Daoy (cell line): ENCODE measurements at regions not wholly inside any gene's neighbourhood (a gene's known extent, or its start where the extent isn't known, plus 50 kb on each side); places are given as distances from the start of the nearest gene placed in this dataset.
"Not testable (repeated sequence)": the region's sequence is repeated elsewhere in the genome, so short reads cannot be mapped to it uniquely, and the experiment has no call there.

Experiments used
- DNase-seq: peaks from one replicate; pipeline ENCODE4 v3.0.0-alpha.2; 2015; ENCODE audit warnings: low read depth

DNA sequence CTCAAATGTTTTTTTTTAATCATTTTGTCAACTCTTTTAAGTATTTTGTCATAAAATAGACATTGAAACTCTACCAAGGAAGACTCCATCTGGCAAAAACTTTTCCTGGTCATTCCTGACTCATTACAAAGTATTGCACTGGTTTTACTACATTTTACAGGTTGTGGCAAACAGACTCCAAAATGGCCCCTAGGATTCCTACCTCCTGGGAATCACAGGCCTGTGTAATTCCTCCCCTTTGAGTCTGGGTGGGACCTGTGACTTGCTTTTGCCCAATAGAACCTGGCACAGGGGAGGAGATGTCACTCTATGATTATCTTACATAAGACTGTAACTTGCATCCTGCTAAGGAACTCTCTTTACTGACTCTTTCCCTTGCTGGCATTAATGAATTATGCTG lies 123.6 kb upstream of the KCNJ6 start:
- DNase-seq: no peak

DNA sequence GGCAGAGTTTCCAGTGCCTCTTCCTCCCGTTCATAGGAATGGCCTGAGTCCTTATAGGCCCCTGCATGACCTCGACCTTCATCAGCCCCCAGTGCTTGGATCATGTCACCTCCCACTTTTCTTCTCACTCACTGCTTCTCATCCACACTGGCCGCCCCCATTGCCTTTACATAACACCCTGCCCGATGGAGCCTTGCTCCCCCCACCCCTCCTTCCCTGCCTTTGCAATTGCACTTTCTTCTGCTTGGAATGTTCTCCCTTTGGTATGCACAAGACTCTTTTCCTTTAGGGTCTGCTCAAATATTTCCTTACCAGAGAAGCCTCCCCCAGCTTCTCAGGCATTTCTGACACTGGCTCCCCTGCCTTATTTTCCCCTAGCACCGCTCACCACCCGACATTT lies 125.2 kb upstream of the KCNJ6 start:
- no peak for DNase-seq

DNA sequence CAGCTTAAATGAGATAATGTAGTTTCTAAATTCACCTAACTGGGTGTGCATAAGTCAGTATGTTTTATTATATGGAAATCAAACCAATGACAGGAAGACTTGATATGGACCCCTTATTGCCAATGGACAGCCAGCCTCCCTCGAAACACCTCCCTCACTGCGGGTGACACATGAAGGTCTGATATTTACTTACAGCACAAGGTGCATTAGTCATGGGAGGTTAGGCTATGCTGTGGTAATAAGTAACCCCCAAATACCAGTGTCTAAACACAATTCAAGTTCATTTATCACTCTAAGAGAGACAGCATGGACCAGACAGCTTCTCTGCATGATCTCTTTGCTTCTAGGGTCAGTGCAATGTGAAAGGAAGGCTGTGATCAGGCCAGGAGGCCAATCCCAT lies 126.0 kb upstream of the KCNJ6 start:
- peak; percentile 40 for DNase-seq

DNA sequence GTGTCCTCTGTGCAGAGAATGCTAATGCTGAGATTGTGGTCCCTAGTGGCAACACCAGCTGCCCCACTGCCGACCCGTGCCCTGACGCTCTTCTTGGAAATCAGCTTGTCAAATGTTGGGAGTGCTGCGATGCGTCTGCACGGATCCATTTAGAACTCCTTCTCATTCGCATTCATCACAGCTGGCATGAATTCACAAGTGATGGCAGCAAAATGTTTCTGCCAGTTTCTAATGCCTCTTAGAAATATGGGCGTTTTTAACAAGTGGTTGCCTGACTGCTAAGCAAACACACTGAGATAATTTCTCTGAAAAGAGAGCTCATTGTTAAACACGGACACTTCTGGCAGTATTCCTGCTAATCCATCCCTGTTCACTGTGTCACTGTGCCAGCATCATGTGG lies 131.9 kb upstream of the KCNJ6 start:
- no peak for DNase-seq

DNA sequence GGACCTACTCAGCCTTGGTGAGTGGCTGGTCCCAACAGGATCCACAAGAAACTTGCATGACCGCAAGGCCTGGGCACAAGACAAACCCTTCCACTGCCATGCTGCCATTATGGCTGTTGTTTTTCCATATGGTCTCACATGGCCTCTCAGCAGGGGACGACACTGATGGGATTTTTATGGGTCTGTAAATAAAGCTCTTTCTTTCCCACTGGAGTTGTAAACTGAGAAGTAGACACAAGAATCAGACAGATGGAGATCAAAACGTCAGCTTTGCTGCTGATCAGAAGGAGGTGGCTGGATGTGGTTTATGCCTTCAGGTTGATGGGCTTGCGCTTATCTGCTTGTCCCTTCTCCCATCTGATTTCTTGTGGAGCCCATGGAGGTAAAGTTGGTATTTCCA lies 138.1 kb upstream of the KCNJ6 start:
- no peak for DNase-seq

DNA sequence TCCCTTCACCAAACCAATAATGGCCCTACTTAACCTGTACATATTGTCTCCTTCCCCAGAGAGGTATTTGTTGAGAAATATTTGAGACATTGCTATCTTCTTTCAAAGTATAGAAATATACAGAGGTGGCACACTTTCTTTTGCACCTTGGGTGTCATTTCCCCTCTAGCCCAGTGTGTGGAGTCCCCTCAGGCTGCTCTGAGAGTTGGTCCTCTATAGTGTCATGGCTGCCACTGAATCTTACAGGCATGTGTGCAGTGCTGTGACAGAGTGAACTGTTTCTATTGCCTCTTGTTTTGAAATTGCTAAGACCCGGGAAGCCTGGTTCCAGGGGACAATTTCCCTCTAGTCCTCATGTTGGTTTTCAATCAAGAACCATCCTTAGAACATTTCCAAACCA lies 140.2 kb upstream of the KCNJ6 start:
- DNase-seq: no peak

DNA sequence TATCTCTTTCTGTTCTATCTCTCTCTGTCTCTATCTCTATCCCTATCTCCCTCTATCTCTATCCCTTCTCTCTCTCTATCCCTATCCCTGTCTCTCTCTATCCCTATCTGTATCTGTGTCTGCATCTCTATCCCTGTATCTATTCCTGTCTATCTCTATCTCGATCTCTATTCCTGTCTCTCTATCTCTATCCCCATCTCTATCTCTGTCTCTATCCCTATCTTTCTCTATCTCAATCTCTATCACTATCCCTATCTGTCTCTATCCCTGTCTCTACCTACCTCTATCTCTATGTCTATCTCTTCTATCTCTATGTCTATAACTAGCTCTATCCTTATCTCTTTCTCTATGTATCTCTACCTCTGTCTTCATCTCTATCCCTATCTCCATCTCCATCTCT lies 141.4 kb upstream of the KCNJ6 start:
- DNase-seq: no peak

DNA sequence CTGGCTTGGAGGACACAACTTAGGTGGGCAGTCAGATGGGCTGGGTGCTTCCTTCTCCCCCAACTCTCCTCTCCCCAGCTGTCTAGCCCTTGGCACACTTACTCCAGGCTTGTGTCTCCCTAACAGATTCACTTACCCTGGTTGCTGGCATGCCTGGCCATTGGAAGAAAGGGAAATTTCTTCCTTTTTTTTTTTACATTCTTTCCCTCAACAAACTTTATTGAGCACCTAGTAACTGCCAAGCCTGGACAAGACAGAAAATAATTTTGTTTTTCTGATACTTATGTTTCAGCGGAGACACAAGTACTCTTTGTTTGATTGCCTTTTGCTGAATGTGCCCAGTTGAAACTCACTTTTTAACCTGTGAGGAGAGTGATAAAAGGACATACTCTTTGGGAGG lies 144.3 kb upstream of the KCNJ6 start:
- no peak for DNase-seq

DNA sequence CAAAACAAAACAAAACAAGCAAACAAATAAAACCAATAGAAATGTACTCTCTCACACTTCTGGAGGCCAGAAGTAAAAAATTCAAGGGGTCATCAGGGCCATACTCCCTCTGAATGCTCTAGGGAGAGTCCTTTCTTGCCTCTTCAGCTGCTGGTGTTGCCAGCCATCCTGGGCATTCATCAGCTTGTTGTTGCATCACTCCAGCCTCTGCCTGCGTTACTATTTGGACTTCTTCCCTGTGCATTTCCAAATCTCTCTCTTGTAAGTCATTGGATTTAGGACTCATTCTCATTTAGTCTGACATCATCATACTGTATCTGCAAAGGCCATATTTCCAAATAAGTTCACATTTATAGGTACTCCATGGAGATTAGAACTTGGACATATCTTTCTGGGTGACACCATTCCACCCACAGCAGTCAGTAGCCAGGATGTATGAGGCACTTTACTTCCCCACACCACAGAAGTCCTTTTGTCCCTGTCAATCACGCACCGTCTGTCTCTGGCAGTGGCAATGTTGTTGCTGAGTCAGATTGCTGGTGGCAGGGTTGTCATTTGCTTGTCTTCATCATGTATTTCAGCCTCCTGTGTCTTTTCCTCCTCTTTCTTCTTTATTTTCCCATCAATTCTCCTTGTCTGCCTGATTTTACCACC lies 151.0 kb upstream of the KCNJ6 start:
- no peak for DNase-seq

DNA sequence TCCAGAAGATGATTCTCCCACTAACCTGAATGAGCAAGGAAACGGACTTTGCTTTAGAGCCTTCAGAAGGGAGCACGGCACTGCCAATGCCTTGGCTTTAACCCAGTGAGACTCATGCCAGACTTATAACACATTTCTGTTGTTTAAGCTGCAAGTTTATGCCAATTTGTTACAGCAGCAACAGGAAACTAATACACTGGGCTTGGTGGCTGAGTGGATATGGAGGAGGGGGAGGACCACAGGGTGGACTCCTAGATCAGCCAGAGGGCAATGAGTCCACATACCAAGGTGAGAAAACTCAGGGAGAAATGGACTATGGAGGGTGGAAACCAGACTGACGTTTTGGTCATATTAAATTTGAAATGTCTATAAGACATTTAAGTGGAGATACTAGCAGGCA lies 156.2 kb upstream of the KCNJ6 start:
- no peak for DNase-seq

DNA sequence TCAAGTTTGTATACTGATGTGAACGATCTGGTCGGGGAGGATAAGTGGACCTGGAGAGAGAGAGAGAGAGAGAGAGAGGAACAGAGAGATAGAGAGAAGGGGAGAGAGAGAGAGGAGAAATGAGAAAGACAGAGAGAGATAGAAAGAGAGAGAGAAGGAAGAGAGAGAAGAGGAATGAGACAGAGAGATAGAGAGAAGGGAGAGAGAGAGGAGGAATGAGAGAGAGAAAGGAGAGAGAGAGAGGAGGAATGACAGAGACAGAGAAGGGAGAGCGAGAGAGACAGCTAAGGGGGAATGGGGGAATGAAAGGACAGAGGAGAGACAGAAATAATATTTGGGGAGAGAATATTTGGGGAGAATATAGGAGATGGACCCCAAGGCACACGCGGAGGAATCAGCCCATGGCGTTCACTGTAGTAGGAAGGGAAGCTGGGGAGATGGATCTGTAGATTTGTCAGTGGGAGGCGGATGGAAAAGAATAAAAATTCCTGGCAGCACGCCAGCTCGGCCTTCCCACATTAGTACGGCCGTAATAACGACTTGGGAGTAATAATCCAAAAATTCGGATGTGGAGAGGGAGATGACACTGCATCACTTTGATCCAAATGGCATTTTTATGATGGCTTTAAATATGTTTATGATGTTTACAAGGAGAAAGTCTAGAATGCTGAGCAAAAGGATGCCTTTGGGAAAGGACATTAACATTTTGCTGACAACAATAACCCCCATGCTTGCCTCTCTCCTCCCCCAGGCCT lies 159.8 kb upstream of the KCNJ6 start:
- no peak for DNase-seq

DNA sequence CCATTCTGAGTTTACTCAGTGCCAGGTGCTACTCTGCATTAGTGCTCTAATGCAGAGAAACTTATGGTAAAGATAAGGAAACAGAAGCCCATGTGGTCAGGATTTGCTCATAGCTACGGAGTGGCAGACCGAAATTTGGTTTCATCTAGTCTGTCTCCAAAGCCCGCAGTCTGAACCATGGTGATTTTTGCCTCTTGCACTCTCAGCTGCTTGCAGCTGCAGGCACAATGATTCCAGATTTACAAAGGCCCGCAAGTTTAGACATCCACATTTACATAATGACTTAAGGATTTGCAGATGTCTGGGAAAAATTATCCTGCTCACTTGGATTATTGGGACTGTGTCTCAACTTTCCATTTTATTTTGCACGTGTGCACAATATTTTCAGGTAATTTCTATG lies 161.3 kb upstream of the KCNJ6 start:
- DNase-seq: no peak

DNA sequence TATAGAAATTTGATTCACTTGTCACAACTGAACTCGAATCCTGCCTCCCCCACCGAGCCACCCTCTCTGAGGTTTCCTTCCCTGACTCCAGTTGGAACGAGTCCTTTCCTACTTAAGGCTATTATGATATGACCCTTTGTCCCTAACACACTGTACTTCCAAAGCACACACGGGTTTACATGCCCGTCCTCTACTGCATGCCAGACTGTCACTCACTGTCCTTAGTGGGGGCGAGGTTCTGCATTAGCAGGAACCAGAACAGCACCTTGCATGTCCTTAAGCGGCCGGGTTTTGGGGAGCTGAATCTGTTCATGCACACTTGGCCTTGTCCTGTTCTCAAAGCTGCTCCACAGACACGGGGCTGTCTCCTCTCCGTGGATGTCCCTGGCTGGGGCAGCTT lies 164.6 kb upstream of the KCNJ6 start:
- no peak for DNase-seq

DNA sequence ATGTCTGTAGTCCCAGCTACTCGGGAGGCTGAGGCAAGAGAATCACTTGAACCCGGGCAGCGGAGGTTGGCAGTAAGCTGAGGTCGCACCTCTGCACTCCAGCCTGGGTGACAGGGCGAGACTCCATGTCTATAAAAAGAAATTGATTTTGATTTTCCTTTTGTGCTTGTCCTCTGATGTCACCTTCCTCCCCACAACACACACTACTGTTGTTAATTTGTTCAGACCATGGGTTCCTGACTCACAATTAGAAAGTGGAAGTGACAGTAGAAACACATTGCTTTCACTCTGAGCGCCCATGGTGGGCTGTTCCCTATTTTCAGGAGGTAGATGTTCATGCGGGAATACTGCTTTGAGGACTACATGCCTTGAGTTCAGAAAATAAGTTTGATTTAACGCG lies 165.5 kb upstream of the KCNJ6 start:
- DNase-seq: no peak

DNA sequence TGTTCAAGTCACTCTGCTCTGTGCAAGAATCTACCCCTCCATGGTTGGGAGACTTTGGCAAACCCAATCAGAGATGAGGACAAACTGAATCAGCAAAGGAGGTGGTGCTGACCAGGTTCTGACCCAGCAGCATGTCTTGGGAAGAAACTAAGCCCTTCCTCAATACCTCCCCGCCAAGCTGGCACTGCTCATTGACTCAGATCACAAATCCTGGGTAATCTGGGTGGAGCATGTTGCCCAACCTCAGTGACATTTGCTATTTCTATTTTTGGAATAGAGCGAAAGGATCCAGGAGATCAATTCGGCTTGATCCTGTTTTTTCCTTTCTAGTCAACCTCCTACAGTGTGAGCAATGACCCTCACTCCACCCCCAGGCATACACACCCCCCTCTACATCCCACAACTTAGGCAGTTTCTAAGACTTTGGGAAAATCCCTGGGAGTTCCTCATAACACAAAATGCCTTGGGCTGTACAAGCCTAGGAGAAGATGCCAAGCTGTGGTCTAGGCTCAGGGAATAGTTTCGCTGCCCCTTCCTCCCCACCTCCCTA lies 166.8 kb upstream of the KCNJ6 start:
- DNase-seq: peak; percentile 12

DNA sequence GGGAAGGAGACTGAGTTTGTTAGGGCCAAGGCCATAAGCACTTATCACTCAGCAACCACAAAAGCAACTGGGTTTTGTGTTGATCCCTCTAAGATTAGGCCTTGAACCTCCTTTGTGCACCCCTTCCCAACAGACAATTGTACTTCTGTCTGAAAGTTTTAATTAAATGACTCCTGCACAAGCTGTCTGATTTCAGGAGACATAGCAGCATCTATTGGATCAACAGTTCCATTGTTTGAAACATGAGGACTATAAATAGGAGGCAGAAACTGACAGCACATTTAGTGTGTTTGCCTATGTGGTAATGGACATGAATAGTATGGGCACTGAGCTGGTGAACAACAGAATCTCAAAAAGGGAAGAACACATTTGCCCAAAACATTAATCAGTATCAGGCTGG lies 167.3 kb upstream of the KCNJ6 start:
- DNase-seq: no peak

DNA sequence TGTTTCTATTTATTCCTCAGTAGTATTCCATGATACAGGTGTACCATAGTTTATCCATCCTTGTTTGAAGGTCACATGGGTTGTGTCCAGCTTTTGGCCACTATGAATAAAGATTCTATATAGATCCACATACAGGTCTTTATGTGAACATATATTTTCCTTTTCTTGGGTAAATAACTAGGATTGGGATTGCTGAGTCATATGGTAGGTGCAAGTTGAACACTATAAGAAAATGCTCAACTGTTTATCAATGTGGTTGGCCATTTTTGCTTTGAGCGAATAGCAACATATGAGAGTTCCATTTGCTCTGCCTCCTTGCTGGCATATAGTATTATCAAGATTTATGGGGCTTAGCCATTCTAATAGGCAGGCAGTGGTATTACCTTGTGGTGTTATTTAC lies 170.2 kb upstream of the KCNJ15 start:
- DNase-seq: no peak

DNA sequence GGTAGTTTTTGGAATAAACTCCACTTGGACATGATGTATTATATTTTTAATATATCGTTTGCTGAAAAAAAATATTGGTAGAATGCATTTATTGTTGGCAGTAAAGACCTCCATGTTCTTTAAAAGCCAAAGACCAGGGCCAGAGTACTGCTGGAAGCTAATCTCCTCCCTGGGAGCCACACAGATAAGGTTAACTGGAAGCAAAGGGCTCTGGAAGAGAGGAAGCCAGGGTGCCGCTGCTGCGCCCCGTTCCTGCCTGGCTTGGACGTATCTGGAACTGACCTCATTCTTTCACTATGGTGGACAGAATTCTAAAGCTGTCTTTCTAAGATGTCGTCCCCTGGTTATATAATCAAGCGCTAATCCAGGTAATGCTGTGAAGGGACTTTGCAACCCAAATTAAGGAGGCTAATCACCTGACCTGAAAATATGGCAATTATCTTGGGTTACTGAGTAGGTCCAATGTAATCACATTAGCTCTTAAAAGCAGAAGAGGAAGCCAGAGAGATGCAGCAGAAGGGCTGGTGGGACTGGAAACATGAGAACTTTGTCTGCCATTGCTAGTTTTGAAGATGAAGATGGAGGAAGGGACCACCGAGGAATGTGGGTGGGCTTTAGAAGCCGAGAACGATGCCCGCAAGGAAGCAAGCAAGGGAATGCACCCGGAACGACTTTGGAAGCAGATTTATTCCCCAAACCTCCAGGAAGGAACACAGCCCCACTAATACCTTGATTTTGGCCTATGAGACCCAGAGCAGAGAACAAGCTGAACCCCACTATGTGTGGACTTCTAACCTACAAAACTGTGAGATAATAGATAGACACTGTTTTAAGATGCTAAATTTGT lies 167.7 kb upstream of the KCNJ15 start:
- DNase-seq: no peak

DNA sequence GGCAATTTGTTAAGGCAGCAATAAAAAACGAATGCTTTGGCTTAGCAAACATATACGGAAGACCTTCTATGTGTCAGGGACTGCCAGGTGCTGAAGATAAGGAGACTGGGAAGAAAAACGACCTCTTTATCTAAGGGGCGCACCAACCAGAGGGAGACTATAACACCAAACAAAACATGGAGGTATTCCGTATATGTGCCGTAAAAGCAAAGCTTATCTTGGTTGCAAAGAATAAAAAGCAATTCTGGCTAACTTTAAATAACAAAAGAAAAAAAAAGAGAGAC lies 167.1 kb upstream of the KCNJ15 start:
- DNase-seq: no peak

DNA sequence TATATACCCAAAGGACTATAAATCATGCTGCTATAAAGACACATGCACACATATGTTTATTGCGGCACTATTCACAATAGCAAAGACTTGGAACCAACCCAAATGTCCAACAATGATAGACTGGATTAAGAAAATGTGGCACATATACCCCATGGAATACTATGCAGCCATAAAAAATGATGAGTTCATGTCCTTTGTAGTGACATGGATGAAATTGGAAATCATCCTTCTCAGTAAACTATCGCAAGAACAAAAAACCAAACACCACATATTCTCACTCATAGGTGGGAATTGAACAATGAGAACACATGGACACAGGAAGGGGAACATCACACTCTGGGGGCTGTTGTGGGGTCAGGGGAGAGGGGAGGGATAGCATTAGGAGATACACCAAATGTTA lies 165.7 kb upstream of the KCNJ15 start:
- not testable (repeated sequence) for DNase-seq

DNA sequence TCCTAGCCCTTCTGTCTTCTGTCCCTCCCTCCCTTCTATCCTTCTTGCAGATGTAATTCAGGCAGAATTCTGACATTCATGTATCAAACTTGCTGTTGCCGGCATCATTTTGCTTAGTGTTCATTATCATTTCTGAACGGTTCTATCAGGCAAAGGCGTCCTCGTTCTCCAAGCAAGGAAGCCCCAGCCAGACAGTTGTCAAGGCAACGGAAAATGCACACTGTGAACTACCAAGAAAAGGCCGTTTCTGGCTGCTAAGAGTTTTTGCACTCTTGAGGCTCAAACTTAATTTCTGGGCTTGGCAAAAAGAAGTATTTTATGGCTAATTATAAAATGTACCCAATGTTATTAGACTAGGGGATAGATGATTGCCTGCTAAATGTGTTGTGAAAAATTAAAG lies 164.7 kb upstream of the KCNJ15 start:
- no peak for DNase-seq

DNA sequence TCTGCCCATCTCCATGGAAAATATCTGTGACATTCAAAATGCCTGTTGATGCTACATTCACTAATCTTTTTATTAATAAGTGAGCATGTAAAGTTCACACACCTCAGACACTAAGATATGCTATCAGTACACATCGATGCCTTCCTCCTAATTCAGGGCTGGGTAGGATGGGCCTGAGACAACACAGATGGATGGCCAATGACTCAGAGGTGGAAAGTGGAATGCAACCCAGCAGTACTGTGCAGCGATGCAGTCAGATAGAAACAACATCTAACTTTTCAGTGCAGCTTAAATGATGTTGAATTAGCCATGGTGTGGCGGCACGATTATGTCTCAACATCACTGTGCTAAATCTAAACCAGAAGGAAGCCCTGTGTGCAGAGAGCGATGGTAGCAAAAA lies 161.6 kb upstream of the KCNJ15 start:
- DNase-seq: peak; percentile 35

DNA sequence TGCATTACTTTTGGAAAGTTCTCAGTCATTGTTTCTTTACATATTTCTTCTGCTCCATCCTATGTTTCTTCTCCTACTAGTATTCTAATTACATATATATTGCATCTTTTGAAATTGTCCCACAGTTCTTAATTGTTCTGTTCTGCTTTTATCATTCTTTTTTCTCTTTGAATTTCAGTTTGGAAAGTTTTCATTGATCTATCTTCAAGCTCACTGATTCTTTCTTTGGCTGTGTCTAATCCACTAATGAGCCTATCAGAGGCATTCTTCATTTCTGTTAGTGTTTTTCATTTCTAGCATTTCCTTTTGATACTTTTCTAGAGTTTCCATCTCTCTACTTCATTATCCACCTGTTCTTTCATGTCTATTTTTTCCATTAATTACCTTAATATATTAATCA lies 159.0 kb upstream of the KCNJ15 start:
- no peak for DNase-seq
